ENCODE measurements at regions not wholly inside any gene's neighbourhood (a gene's known extent, or its start where the extent isn't known, plus 50 kb on each side); places are given as distances from the start of the nearest gene placed in this dataset.

DNA sequence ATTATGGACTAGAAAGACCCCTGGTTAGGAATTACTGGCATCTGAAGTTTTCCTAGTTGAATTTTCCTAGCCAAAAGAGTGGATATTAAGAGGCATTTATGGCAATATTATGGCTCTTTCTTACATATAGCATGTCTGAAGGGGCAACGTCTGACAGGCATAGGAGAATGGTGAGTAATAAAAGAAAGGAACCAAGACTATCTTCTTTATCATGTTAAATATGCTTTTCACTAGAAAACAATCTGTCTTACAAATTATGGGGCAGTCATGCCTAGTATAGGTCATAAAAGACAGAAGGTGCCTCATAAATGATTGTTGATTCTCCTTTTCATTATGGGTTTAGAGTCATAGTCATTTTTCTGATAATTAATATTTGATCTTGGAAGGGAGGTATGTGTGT, 431.1 kb upstream of the HTR2C start:
- Histone ChIP-seq H2AFZ (ENCODE audit: low read length) (no peak overlapping the region), H2AK5ac (ENCODE audit: low read depth, low read length) (no peak overlapping the region)

More for the DNA sequence above, 431.1 kb upstream of the HTR2C start:
- no peaks in the 10 kb centered on the region for H3K27me3 ChIP-seq (replicated peaks in 1 of 4; ENCODE audit: control insufficient read depth in 3 of 4, extremely low read depth in 1 of 4, insufficient read depth in 3 of 4, low read length in 3 of 4)
- no peaks in the 10 kb centered on the region; a peak in 1 of 7 replicates for H3K4me1 ChIP-seq (replicated peaks in 1 of 4; ENCODE audit: control insufficient read depth in 3 of 4, insufficient read depth in 4 of 4, low read length in 3 of 4)
- H4K5ac ChIP-seq (ENCODE audit: insufficient read length, low read depth, low read length), result no peak overlapping the region
- no peak overlapping the region for H3K4me2 ChIP-seq (ENCODE audit: insufficient read depth in 1 of 2, low read depth in 2 of 2, low read length in 2 of 2)
- no peak overlapping the region for H4K8ac ChIP-seq (ENCODE audit: extremely low read depth, insufficient read depth, low read length)
- H2BK120ac ChIP-seq (replicated peaks; ENCODE audit: low read depth, low read length), result no peak overlapping the region
- H3K36me3 ChIP-seq (ENCODE audit: control insufficient read depth in 2 of 4, insufficient read depth in 4 of 4, low read length in 3 of 4), result no peaks in the 10 kb centered on the region
- no peaks in the 10 kb centered on the region for H4K20me1 ChIP-seq (replicated peaks in 1 of 2; ENCODE audit: control insufficient read depth in 1 of 2, insufficient read depth in 2 of 2, low read length in 2 of 2)
- ChIA-PET CTCF (ENCODE audit: partially characterized antibody) (no interaction called here), POLR2A (ENCODE audit: partially characterized antibody) (no interaction called here)
- no peak for TF ChIP-seq HDAC2 (IDR thresholded peaks at IDR 0.05; ENCODE audit: borderline replicate concordance in 1 of 2, low read depth in 2 of 2, low read length in 2 of 2)
- no peak overlapping the region for H3K27ac ChIP-seq (ENCODE audit: low read depth, low read length)
- no peak overlapping the region for H2BK15ac ChIP-seq (ENCODE audit: low read length)
- H2BK5ac ChIP-seq (ENCODE audit: low read depth, low read length), result no peak overlapping the region
- H3K4ac ChIP-seq (replicated peaks; ENCODE audit: insufficient read length, low read depth, low read length), result no peak overlapping the region
- no peak overlapping the region for H3K56ac ChIP-seq (replicated peaks; ENCODE audit: insufficient read length, low read depth, low read length)
- no peaks in the 10 kb centered on the region for H3K79me1 ChIP-seq (ENCODE audit: low read depth, low read length)
- no peak overlapping the region for H3K4me3 ChIP-seq (ENCODE audit: extremely low read depth in 1 of 4, insufficient read depth in 2 of 4, low read depth in 3 of 4, low read length in 4 of 4)
- no peaks in the 10 kb centered on the region for H3K9me3 ChIP-seq (ENCODE audit: insufficient read depth in 2 of 2, low read depth in 1 of 2, low read length in 1 of 2)
- no peak overlapping the region for H3K18ac ChIP-seq (ENCODE audit: extremely low read depth, low read length)
- WGBS, 2 experiments (ENCODE audit: extremely low coverage in 1 of 2, insufficient coverage in 1 of 2, insufficient read length in 1 of 2, insufficient replicate concordance in 2 of 2, low coverage in 1 of 2, low lambda C conversion rate in 2 of 2, missing lambda C conversion rate in 1 of 2), result 80% methylated on average over 1 of the region's 1 CpG; no CpG with 5 or more reads in 1 of the 2 experiments
- FAIRE-seq (no peak), DNase-seq (ENCODE audit: low read depth in 1 of 2, low spot score in 2 of 2) (no peak)
- no peak overlapping the region for H2BK12ac ChIP-seq (ENCODE audit: low read depth, low read length)
- H3K79me2 ChIP-seq (ENCODE audit: control insufficient read depth in 1 of 2, insufficient read depth in 2 of 2, low read length in 2 of 2), result no peaks in the 10 kb centered on the region
- no peak overlapping the region for H2BK20ac ChIP-seq (ENCODE audit: low read length)
- H3K9ac ChIP-seq (replicated peaks in 1 of 4; ENCODE audit: extremely low read depth in 1 of 4, low read depth in 3 of 4, low read length in 3 of 4), result no peak overlapping the region
- no peak overlapping the region for H4K91ac ChIP-seq (replicated peaks; ENCODE audit: insufficient read length, low read length)
- H3K23ac ChIP-seq (ENCODE audit: insufficient read length), result no peak overlapping the region
- no peaks in the 10 kb centered on the region for H3K23me2 ChIP-seq (ENCODE audit: low read depth, low read length)
- no peak overlapping the region for H3K14ac ChIP-seq (ENCODE audit: insufficient read length)
